Brain microvascular endothelial cell (primary cell): ENCODE measurements at regions not wholly inside any gene's neighbourhood (a gene's known extent, or its start where the extent isn't known, plus 50 kb on each side); places are given as distances from the start of the nearest gene placed in this dataset.

ENCODE experiments used
- DNase-seq: peaks from one replicate; pipeline ENCODE4 v3.0.0-alpha.2; 2020
- H3K27ac ChIP-seq: fragments of 250-450 bp; sonication (Bioruptor Pico); 2 replicates; pipeline ENCODE4 v1.5.1; 2020; ENCODE audit warnings: mild to moderate bottlenecking, moderate library complexity
- H3K27me3 ChIP-seq: fragments of 250-450 bp; sonication (Bioruptor Pico); replicated peaks from 2 replicates; pipeline ENCODE4 v1.5.1; 2020; ENCODE audit warnings: mild to moderate bottlenecking
- H3K36me3 ChIP-seq: fragments of 250-450 bp; sonication (Bioruptor Pico); replicated peaks from 2 replicates; pipeline ENCODE4 v1.5.1; 2020; ENCODE audit warnings: mild to moderate bottlenecking
- H3K4me3 ChIP-seq: 2 replicates; pipeline ENCODE4 v1.5.1; 2011; ENCODE audit warnings: low read depth, mild to moderate bottlenecking, control low read depth, low read length, moderate library complexity
- CTCF ChIP-seq: IDR thresholded peaks from 2 replicates; pipeline ENCODE4 v1.5.1; 2011; ENCODE audit warnings: low read depth, mild to moderate bottlenecking, moderate library complexity, low read length, control low read depth, inconsistent platforms; ENCODE audit errors: missing control alignments
- in situ Hi-C: cut with HindIII; loops from 2 replicates; pipeline ENCODE4 v1.10.0; 2017; ENCODE audit warnings: low sequenced_read_pairs, low pct_ligation_motif_present

GRCh38 chr15:77818484-77819047, 185.9 kb upstream of the LINGO1 start:
- in situ Hi-C loops, result no loop called here
- H3K27ac ChIP-seq, result no peak overlapping the region

GRCh38 chr15:77817434-77817833, 184.7 kb upstream of the LINGO1 start:
- Histone ChIP-seq H3K36me3 (no peaks in the 10 kb centered on the region), H3K27me3 (peaks cover 42% of the 10 kb centered on the region), H3K4me3 (no peak overlapping the region), H3K27ac (no peak overlapping the region)
- DNase-seq, result no peak
- no peak for TF ChIP-seq CTCF
- in situ Hi-C loops, result no loop called here

More at GRCh38 chr15:77818484-77819047, 185.9 kb upstream of the LINGO1 start:
- Histone ChIP-seq H3K36me3 (no peaks in the 10 kb centered on the region), H3K27me3 (peaks cover 47% of the 10 kb centered on the region), H3K4me3 (no peak overlapping the region)
- no peak for TF ChIP-seq CTCF
- no peak for DNase-seq

GRCh38 chr15:77816983-77817382, 184.3 kb upstream of the LINGO1 start:
- in situ Hi-C loops, result no loop called here
- TF ChIP-seq CTCF, result no peak
- H3K27me3 ChIP-seq, result peaks cover 39% of the 10 kb centered on the region

GRCh38 chr15:77815015-77815414, 182.3 kb upstream of the LINGO1 start:
- in situ Hi-C loops, result no loop called here
- peaks cover 25% of the 10 kb centered on the region for H3K27me3 ChIP-seq

More at GRCh38 chr15:77816983-77817382, 184.3 kb upstream of the LINGO1 start:
- Histone ChIP-seq H3K36me3 (no peaks in the 10 kb centered on the region), H3K4me3 (no peak overlapping the region), H3K27ac (no peak overlapping the region)
- DNase-seq, result no peak

GRCh38 chr15:77812664-77813063, 180.0 kb upstream of the LINGO1 start:
- Histone ChIP-seq H3K27ac (no peak overlapping the region), H3K27me3 (peaks cover 3% of the 10 kb centered on the region), H3K36me3 (no peaks in the 10 kb centered on the region), H3K4me3 (no peak overlapping the region)
- in situ Hi-C loops, result no loop called here
- no peak for DNase-seq
- no peak for TF ChIP-seq CTCF

More at GRCh38 chr15:77815015-77815414, 182.3 kb upstream of the LINGO1 start:
- Histone ChIP-seq H3K36me3 (no peaks in the 10 kb centered on the region), H3K27ac (no peak overlapping the region), H3K4me3 (no peak overlapping the region)
- DNase-seq, result no peak
- TF ChIP-seq CTCF, result no peak

GRCh38 chr15:77811270-77811669, 178.6 kb upstream of the LINGO1 start:
- Histone ChIP-seq H3K36me3 (no peaks in the 10 kb centered on the region), H3K27me3 (no peaks in the 10 kb centered on the region), H3K27ac (no peak overlapping the region), H3K4me3 (no peak overlapping the region)
- in situ Hi-C loops, result no loop called here
- DNase-seq, result no peak
- no peak for TF ChIP-seq CTCF
